H1 (cell line): ENCODE measurements at regions not wholly inside any gene's neighbourhood (a gene's known extent, or its start where the extent isn't known, plus 50 kb on each side); places are given as distances from the start of the nearest gene placed in this dataset.

Source experiments
- CEBPB ChIP-seq: IDR thresholded peaks from 2 replicates; pipeline ENCODE4 v1.6.1; 2012; ENCODE audit warnings: low read depth, low read length
- POLR2A ChIP-seq, 2 experiments: IDR thresholded peaks; 1 replicate in 1 of 2; 2 replicates in 1 of 2; pipeline ENCODE4 v1.6.1; 2011; ENCODE audit warnings: low read depth in 2 of 2, low read length in 2 of 2, mild to moderate bottlenecking in 2 of 2; ENCODE audit errors: control extremely low read depth in 1 of 2
- RFX5 ChIP-seq: IDR thresholded peaks from 2 replicates; pipeline ENCODE4 v1.6.1; 2011; ENCODE audit warnings: low read depth, low read length, improper control_type of control experiment, borderline replicate concordance
- TF ChIP-seq, protein P1 (sequence below), 3 experiments: IDR thresholded peaks; 1 replicate in 2 of 3; 2 replicates in 1 of 3; pipeline versions ENCODE4 v1.5.1 to v1.6.1; 2011; ENCODE audit warnings: low read length in 3 of 3, mild to moderate bottlenecking in 3 of 3, inconsistent platforms in 2 of 3, low read depth in 1 of 3, moderate library complexity in 1 of 3; ENCODE audit not compliant: insufficient read depth in 1 of 3; ENCODE audit errors: control extremely low read depth in 1 of 3

GRCh38 chr1:195733826-195734225 lies 874.4 kb downstream of the KCNT2 start:
- TF ChIP-seq CEBPB (no peak), POLR2A (IDR thresholded peaks at IDR 0.05; ENCODE audit: control extremely low read depth in 1 of 2, low read depth in 2 of 2, low read length in 2 of 2) (no peak), RFX5 (no peak)
- TF ChIP-seq, protein P1, sequence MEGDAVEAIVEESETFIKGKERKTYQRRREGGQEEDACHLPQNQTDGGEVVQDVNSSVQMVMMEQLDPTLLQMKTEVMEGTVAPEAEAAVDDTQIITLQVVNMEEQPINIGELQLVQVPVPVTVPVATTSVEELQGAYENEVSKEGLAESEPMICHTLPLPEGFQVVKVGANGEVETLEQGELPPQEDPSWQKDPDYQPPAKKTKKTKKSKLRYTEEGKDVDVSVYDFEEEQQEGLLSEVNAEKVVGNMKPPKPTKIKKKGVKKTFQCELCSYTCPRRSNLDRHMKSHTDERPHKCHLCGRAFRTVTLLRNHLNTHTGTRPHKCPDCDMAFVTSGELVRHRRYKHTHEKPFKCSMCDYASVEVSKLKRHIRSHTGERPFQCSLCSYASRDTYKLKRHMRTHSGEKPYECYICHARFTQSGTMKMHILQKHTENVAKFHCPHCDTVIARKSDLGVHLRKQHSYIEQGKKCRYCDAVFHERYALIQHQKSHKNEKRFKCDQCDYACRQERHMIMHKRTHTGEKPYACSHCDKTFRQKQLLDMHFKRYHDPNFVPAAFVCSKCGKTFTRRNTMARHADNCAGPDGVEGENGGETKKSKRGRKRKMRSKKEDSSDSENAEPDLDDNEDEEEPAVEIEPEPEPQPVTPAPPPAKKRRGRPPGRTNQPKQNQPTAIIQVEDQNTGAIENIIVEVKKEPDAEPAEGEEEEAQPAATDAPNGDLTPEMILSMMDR (IDR thresholded peaks at IDR 0.05; ENCODE audit: control extremely low read depth in 1 of 3, insufficient read depth in 1 of 3, low read depth in 1 of 3, low read length in 3 of 3), result peak in 2 of 3 experiments; percentile 41 to 63; a peak in 3 of 4 replicates
